ENCODE measurements at regions not wholly inside any gene's neighbourhood (a gene's known extent, or its start where the extent isn't known, plus 50 kb on each side); places are given as distances from the start of the nearest gene placed in this dataset.

GRCh38 chr1:4081806-4082711, 182.0 kb upstream of the C1orf174 start:
- DNase-seq (no peak), ATAC-seq (no peak)
- intact Hi-C loops (cut with DNase I) = no loop called here

- no peak for DNase-seq
- intact Hi-C loops (cut with DNase I) = no loop called here
- no peak for ATAC-seq
Observed at GRCh38 chr1:4083231-4084047, 183.4 kb upstream of the C1orf174 start.

- no peak for DNase-seq
- ATAC-seq = no peak
- intact Hi-C loops (cut with DNase I) = no loop called here
Observed at GRCh38 chr1:4084048-4084431, 184.0 kb upstream of the C1orf174 start.

- DNase-seq = no peak
- intact Hi-C loops (cut with DNase I) = no loop called here
Observed at GRCh38 chr1:4084446-4084845, 184.4 kb upstream of the C1orf174 start.

GRCh38 chr1:4084896-4085295, 184.8 kb upstream of the C1orf174 start:
- intact Hi-C loops (cut with DNase I) = no loop called here
- no peak for DNase-seq
- no peak for ATAC-seq

More at GRCh38 chr1:4084446-4084845, 184.4 kb upstream of the C1orf174 start:
- ATAC-seq = no peak

- ATAC-seq (no peak), DNase-seq (no peak)
- intact Hi-C loops (cut with DNase I) = no loop called here
Observed at GRCh38 chr1:4085546-4085945, 185.5 kb upstream of the C1orf174 start.

GRCh38 chr1:4086085-4086850, 186.2 kb upstream of the C1orf174 start:
- no peak for ATAC-seq
- intact Hi-C loops (cut with DNase I) = no loop called here
- no peak for DNase-seq

- intact Hi-C loops (cut with DNase I) = no loop called here
- no peak for ATAC-seq
- DNase-seq = no peak
Observed at GRCh38 chr1:4086921-4087320, 186.8 kb upstream of the C1orf174 start.

GRCh38 chr1:4087530-4088420, 187.7 kb upstream of the C1orf174 start:
- intact Hi-C loops (cut with DNase I) = no loop called here
- DNase-seq (no peak), ATAC-seq (no peak)

- DNase-seq (no peak), ATAC-seq (no peak)
- intact Hi-C loops (cut with DNase I) = no loop called here
Observed at GRCh38 chr1:4088676-4089075, 188.6 kb upstream of the C1orf174 start.

- DNase-seq (no peak), ATAC-seq (no peak)
- intact Hi-C loops (cut with DNase I) = no loop called here
Observed at GRCh38 chr1:4089421-4090175, 189.5 kb upstream of the C1orf174 start.

GRCh38 chr1:4090556-4090955, 190.5 kb upstream of the C1orf174 start:
- intact Hi-C loops (cut with DNase I) = no loop called here
- ATAC-seq = no peak
- no peak for DNase-seq

GRCh38 chr1:4090976-4091660, 191.0 kb upstream of the C1orf174 start:
- DNase-seq = no peak
- no peak for ATAC-seq
- intact Hi-C loops (cut with DNase I) = no loop called here

- intact Hi-C loops (cut with DNase I) = no loop called here
- ATAC-seq = no peak
- no peak for DNase-seq
Observed at GRCh38 chr1:4091996-4092395, 191.9 kb upstream of the C1orf174 start.

- intact Hi-C loops (cut with DNase I) = no loop called here
- DNase-seq = no peak
- no peak for ATAC-seq
Observed at GRCh38 chr1:4093856-4094565, 193.9 kb upstream of the C1orf174 start.

- intact Hi-C loops (cut with DNase I) = no loop called here
- DNase-seq (no peak), ATAC-seq (no peak)
Observed at GRCh38 chr1:4095433-4095971, 195.4 kb upstream of the C1orf174 start.

Measured in left cardiac atrium (tissue), 4 donors.